ENCODE measurements at regions not wholly inside any gene's neighbourhood (a gene's known extent, or its start where the extent isn't known, plus 50 kb on each side); places are given as distances from the start of the nearest gene placed in this dataset.
"Not testable (repeated sequence)": the region's sequence is repeated elsewhere in the genome, so short reads cannot be mapped to it uniquely, and the experiment has no call there.

GRCh38 chr6:27826612-27826985, 85.6 kb downstream of the OR2B2 start:
- DNase-seq (ENCODE audit: low read depth, low spot score), result not testable (repeated sequence)

- not testable (repeated sequence) for DNase-seq (ENCODE audit: low read depth, low spot score)
These were observed 86.2 kb downstream of the OR2B2 start for GRCh38 chr6:27825848-27826611.

- DNase-seq (ENCODE audit: low read depth, low spot score), result no peak
These were observed 87.0 kb downstream of the OR2B2 start for GRCh38 chr6:27825025-27825793.

GRCh38 chr6:27824211-27825024, 87.8 kb downstream of the OR2B2 start:
- DNase-seq (ENCODE audit: low read depth, low spot score), result not testable (repeated sequence)

GRCh38 chr6:27823714-27824210, 88.4 kb downstream of the OR2B2 start:
- not testable (repeated sequence) for DNase-seq (ENCODE audit: low read depth, low spot score)

GRCh38 chr6:27816906-27817305, 95.3 kb downstream of the OR2B2 start:
- no peak for DNase-seq (ENCODE audit: low read depth, low spot score)

GRCh38 chr6:27814665-27815424, 97.4 kb downstream of the OR2B2 start:
- peak; percentile 92 for DNase-seq (ENCODE audit: low read depth, low spot score)

GRCh38 chr6:27814415-27814664, 97.9 kb downstream of the OR2B2 start:
- DNase-seq (ENCODE audit: low read depth, low spot score), result not testable (repeated sequence)

- no peak for DNase-seq (ENCODE audit: low read depth, low spot score)
These were observed 99.2 kb downstream of the OR2B2 start for GRCh38 chr6:27812805-27813492.

- no peak for DNase-seq (ENCODE audit: low read depth, low spot score)
These were observed 100.0 kb downstream of the OR2B2 start for GRCh38 chr6:27812078-27812804.

GRCh38 chr6:27811451-27811772, 100.8 kb downstream of the OR2B2 start:
- DNase-seq (ENCODE audit: low read depth, low spot score), result no peak

- DNase-seq (ENCODE audit: low read depth, low spot score), result no peak
These were observed 101.3 kb downstream of the OR2B2 start for GRCh38 chr6:27810768-27811450.

- peak; percentile 90 for DNase-seq (ENCODE audit: low read depth, low spot score)
These were observed 102.0 kb downstream of the OR2B2 start for GRCh38 chr6:27809939-27810767.

GRCh38 chr6:27809067-27809938, 102.9 kb downstream of the OR2B2 start:
- DNase-seq (ENCODE audit: low read depth, low spot score), result no peak

- not testable (repeated sequence) for DNase-seq (ENCODE audit: low read depth, low spot score)
These were observed 103.7 kb downstream of the OR2B2 start for GRCh38 chr6:27808242-27809066.

- DNase-seq (ENCODE audit: low read depth, low spot score), result peak; percentile 92
These were observed 104.6 kb downstream of the OR2B2 start for GRCh38 chr6:27807441-27808241.

All from iPS DF 19.7 (cell line).